ENCODE measurements at regions not wholly inside any gene's neighbourhood (a gene's known extent, or its start where the extent isn't known, plus 50 kb on each side); places are given as distances from the start of the nearest gene placed in this dataset.

GRCh38 chr3:59381282-59381681 lies 331.5 kb upstream of the CFAP20DC start:
- Histone ChIP-seq H3K36me3 (no peaks in the 10 kb centered on the region), H3K27ac (no peak overlapping the region), H3K27me3 (no peaks in the 10 kb centered on the region), H3K4me1 (no peaks in the 10 kb centered on the region), H3K9me3 (no peaks in the 10 kb centered on the region), H3K4me3 (no peak overlapping the region)
- intact Hi-C loops (cut with DNase I): no loop called here
- WGBS, 2 donors: 82 to 84% methylated on average over 2 of the region's 2 CpGs
- TF ChIP-seq CTCF (IDR thresholded peaks at IDR 0.05) (no peak), POLR2AphosphoS5 (IDR thresholded peaks at IDR 0.05) (no peak)
- no peak for DNase-seq

- H3K9me3 ChIP-seq: no peaks in the 10 kb centered on the region
- H3K36me3 ChIP-seq: no peaks in the 10 kb centered on the region
- H3K27ac ChIP-seq: no peak overlapping the region
- intact Hi-C loops (cut with DNase I): no loop called here
- H3K27me3 ChIP-seq: no peaks in the 10 kb centered on the region
- H3K4me1 ChIP-seq: no peaks in the 10 kb centered on the region
- H3K4me3 ChIP-seq: no peak overlapping the region
- no peak for DNase-seq
- TF ChIP-seq POLR2A (IDR thresholded peaks at IDR 0.05): no peak
- no peak for TF ChIP-seq CTCF (IDR thresholded peaks at IDR 0.05)
- no peak for TF ChIP-seq POLR2AphosphoS5 (IDR thresholded peaks at IDR 0.05)
- no peak for TF ChIP-seq EP300 (IDR thresholded peaks at IDR 0.05)
Observed at GRCh38 chr3:59380146-59380545, 330.3 kb upstream of the CFAP20DC start.

GRCh38 chr3:59374818-59375211 lies 325.0 kb upstream of the CFAP20DC start:
- TF ChIP-seq POLR2AphosphoS5 (IDR thresholded peaks at IDR 0.05) (no peak), POLR2A (IDR thresholded peaks at IDR 0.05) (no peak), CTCF (IDR thresholded peaks at IDR 0.05) (no peak), EP300 (IDR thresholded peaks at IDR 0.05) (no peak)
- DNase-seq: no peak
- WGBS, 2 donors: 55 to 56% methylated on average over 3 of the region's 3 CpGs
- no peaks in the 10 kb centered on the region for H3K9me3 ChIP-seq
- H3K4me3 ChIP-seq: no peak overlapping the region
- no peaks in the 10 kb centered on the region for H3K27me3 ChIP-seq
- H3K36me3 ChIP-seq: no peaks in the 10 kb centered on the region
- intact Hi-C loops (cut with DNase I): no loop called here
- H3K4me1 ChIP-seq: no peaks in the 10 kb centered on the region
- no peak overlapping the region for H3K27ac ChIP-seq

- H3K4me3 ChIP-seq: no peak overlapping the region
- no peak for DNase-seq
- H3K27me3 ChIP-seq: no peaks in the 10 kb centered on the region
- no peaks in the 10 kb centered on the region for H3K9me3 ChIP-seq
- intact Hi-C loops (cut with DNase I): no loop called here
- H3K36me3 ChIP-seq: no peaks in the 10 kb centered on the region
- WGBS, 2 donors: 77 to 93% methylated on average over 6 of the region's 6 CpGs
- H3K27ac ChIP-seq: no peak overlapping the region
- no peak for TF ChIP-seq CTCF (IDR thresholded peaks at IDR 0.05)
- no peaks in the 10 kb centered on the region for H3K4me1 ChIP-seq
Observed at GRCh38 chr3:59374091-59374817, 324.4 kb upstream of the CFAP20DC start.

- no peaks in the 10 kb centered on the region for H3K9me3 ChIP-seq
- no peaks in the 10 kb centered on the region for H3K4me1 ChIP-seq
- TF ChIP-seq POLR2AphosphoS5 (IDR thresholded peaks at IDR 0.05) (no peak), EP300 (IDR thresholded peaks at IDR 0.05) (no peak), POLR2A (IDR thresholded peaks at IDR 0.05) (no peak), CTCF (IDR thresholded peaks at IDR 0.05) (no peak)
- no peak for DNase-seq
- no peak overlapping the region for H3K27ac ChIP-seq
- intact Hi-C loops (cut with DNase I): no loop called here
- no peaks in the 10 kb centered on the region for H3K27me3 ChIP-seq
- H3K4me3 ChIP-seq: no peak overlapping the region
- H3K36me3 ChIP-seq: no peaks in the 10 kb centered on the region
- 57 to 58% methylated on average over 3 of the region's 3 CpGs for WGBS, 2 donors
Observed at GRCh38 chr3:59372346-59372745, 322.5 kb upstream of the CFAP20DC start.

Measured in sigmoid colon (tissue), 6 donors.